Hepatocyte (in vitro differentiated cells): ENCODE measurements at regions not wholly inside any gene's neighbourhood (a gene's known extent, or its start where the extent isn't known, plus 50 kb on each side); places are given as distances from the start of the nearest gene placed in this dataset.

Experiments
- DNase-seq: peaks from one replicate; pipeline ENCODE4 v3.0.0-alpha.2; 2016; ENCODE audit warnings: low spot score
- H2AFZ ChIP-seq: fragments of 200-600 bp; sonication (generic); 2 replicates; pipeline ENCODE4 v1.6.0; 2016; ENCODE audit warnings: antibody characterized with exemption, mild to moderate bottlenecking
- H3K27ac ChIP-seq: fragments of 200-600 bp; sonication (generic); 2 replicates; pipeline ENCODE4 v1.5.1; 2016; ENCODE audit warnings: mild to moderate bottlenecking
- H3K27me3 ChIP-seq: fragments of 200-600 bp; sonication (generic); 2 replicates; pipeline ENCODE4 v1.6.1; 2016
- H3K36me3 ChIP-seq: fragments of 200-600 bp; sonication (generic); replicated peaks from 2 replicates; pipeline ENCODE4 v1.5.1; 2016; ENCODE audit warnings: low read depth; ENCODE audit not compliant: insufficient read depth
- H3K4me1 ChIP-seq: fragments of 200-600 bp; sonication (generic); 2 replicates; pipeline ENCODE4 v1.5.1; 2016; ENCODE audit warnings: mild to moderate bottlenecking, moderate library complexity; ENCODE audit not compliant: insufficient read depth
- H3K4me2 ChIP-seq: fragments of 200-600 bp; sonication (generic); 2 replicates; pipeline ENCODE4 v1.6.0; 2016
- H3K4me3 ChIP-seq: fragments of 200-600 bp; sonication (generic); 2 replicates; pipeline ENCODE4 v1.5.1; 2016; ENCODE audit warnings: mild to moderate bottlenecking
- H3K79me2 ChIP-seq: fragments of 200-600 bp; sonication (generic); 2 replicates; pipeline ENCODE4 v1.6.0; 2017; ENCODE audit warnings: mild to moderate bottlenecking
- H3K9me2 ChIP-seq: fragments of 200-600 bp; sonication (generic); replicated peaks from 2 replicates; pipeline ENCODE4 v1.6.0; 2017; ENCODE audit warnings: mild to moderate bottlenecking; ENCODE audit not compliant: insufficient read depth
- H3K9me3 ChIP-seq: fragments of 200-600 bp; sonication (generic); 2 replicates; pipeline ENCODE4 v1.5.1; 2016; ENCODE audit warnings: low read depth, mild to moderate bottlenecking
- H4K20me1 ChIP-seq: fragments of 200-600 bp; sonication (generic); 2 replicates; pipeline ENCODE4 v1.6.0; 2016; ENCODE audit warnings: mild to moderate bottlenecking; ENCODE audit not compliant: insufficient read depth, poor library complexity, severe bottlenecking
- CTCF ChIP-seq: fragments of 200-600 bp; sonication (generic); IDR thresholded peaks from 2 replicates; pipeline ENCODE4 v1.5.1; 2016; ENCODE audit warnings: antibody characterized with exemption, mild to moderate bottlenecking; ENCODE audit not compliant: poor library complexity
- EZH2 ChIP-seq: fragments of 200-600 bp; sonication (generic); IDR thresholded peaks from 2 replicates; pipeline ENCODE4 v1.6.1; 2016; ENCODE audit warnings: antibody characterized with exemption, mild to moderate bottlenecking, borderline replicate concordance
- EZH2phosphoT487 ChIP-seq: fragments of 200-600 bp; sonication (generic); IDR thresholded peaks from one replicate; pipeline ENCODE4 v1.6.1; 2018; ENCODE audit warnings: antibody characterized with exemption, mild to moderate bottlenecking, low read depth, moderate library complexity; ENCODE audit not compliant: unreplicated experiment, severe bottlenecking
- WGBS: methylation state at CpG from one replicate; pipeline ENCODE4 v1.1.6; 2016; ENCODE audit warnings: low lambda C conversion rate; ENCODE audit errors: missing lambda C conversion rate; 5-methylcytosine and 5-hydroxymethylcytosine counted together

- H2AFZ ChIP-seq = no peak overlapping the region
- H3K27ac ChIP-seq = no peak overlapping the region
- no peak overlapping the region for H3K4me3 ChIP-seq
- no peaks in the 10 kb centered on the region for H3K79me2 ChIP-seq
- no peaks in the 10 kb centered on the region for H3K4me1 ChIP-seq
- H4K20me1 ChIP-seq = no peaks in the 10 kb centered on the region
- TF ChIP-seq EZH2 = no peak
- no peak for TF ChIP-seq CTCF
- TF ChIP-seq EZH2phosphoT487 = no peak
- H3K9me3 ChIP-seq = no peaks in the 10 kb centered on the region
- H3K36me3 ChIP-seq = no peaks in the 10 kb centered on the region
- no peaks in the 10 kb centered on the region for H3K27me3 ChIP-seq
- no peak for DNase-seq
- 91% methylated on average over 6 of the region's 6 CpGs for WGBS
- H3K4me2 ChIP-seq = no peak overlapping the region
- H3K9me2 ChIP-seq = no peaks in the 10 kb centered on the region
Measured at GRCh38 chr11:69348414-69349235, 54.7 kb downstream of the MYEOV start.

GRCh38 chr11:69350040-69350439 lies 56.1 kb downstream of the MYEOV start:
- Histone ChIP-seq H4K20me1 (no peaks in the 10 kb centered on the region), H3K27me3 (no peaks in the 10 kb centered on the region), H3K4me2 (no peak overlapping the region), H3K4me3 (no peak overlapping the region), H3K4me1 (no peaks in the 10 kb centered on the region), H2AFZ (no peak overlapping the region), H3K9me3 (no peaks in the 10 kb centered on the region), H3K36me3 (no peaks in the 10 kb centered on the region), H3K79me2 (no peaks in the 10 kb centered on the region), H3K27ac (no peak overlapping the region), H3K9me2 (no peaks in the 10 kb centered on the region)
- TF ChIP-seq CTCF = no peak
- TF ChIP-seq EZH2 = no peak
- no peak for TF ChIP-seq EZH2phosphoT487
- 78% methylated on average over 1 of the region's 1 CpG for whole genome bisulfite sequencing
- no peak for DNase-seq

GRCh38 chr11:69350596-69350995 lies 56.6 kb downstream of the MYEOV start:
- Histone ChIP-seq H3K4me2 (no peak overlapping the region), H3K27me3 (no peaks in the 10 kb centered on the region), H3K36me3 (no peaks in the 10 kb centered on the region), H3K79me2 (no peaks in the 10 kb centered on the region), H3K9me3 (no peaks in the 10 kb centered on the region), H4K20me1 (no peaks in the 10 kb centered on the region), H3K27ac (no peak overlapping the region), H3K4me1 (no peaks in the 10 kb centered on the region), H2AFZ (no peak overlapping the region), H3K9me2 (no peaks in the 10 kb centered on the region), H3K4me3 (no peak overlapping the region)
- DNase-seq = no peak
- TF ChIP-seq EZH2 = no peak
- no peak for TF ChIP-seq EZH2phosphoT487
- TF ChIP-seq CTCF = no peak

GRCh38 chr11:69351460-69351859 lies 57.5 kb downstream of the MYEOV start:
- Histone ChIP-seq H3K27ac (no peak overlapping the region), H2AFZ (no peak overlapping the region), H3K4me1 (no peaks in the 10 kb centered on the region), H3K9me2 (no peaks in the 10 kb centered on the region), H3K9me3 (no peaks in the 10 kb centered on the region), H3K79me2 (no peaks in the 10 kb centered on the region), H3K4me2 (no peak overlapping the region), H3K4me3 (no peak overlapping the region), H3K36me3 (no peaks in the 10 kb centered on the region), H3K27me3 (no peaks in the 10 kb centered on the region), H4K20me1 (no peaks in the 10 kb centered on the region)
- TF ChIP-seq EZH2phosphoT487 (no peak), CTCF (no peak), EZH2 (no peak)
- no peak for DNase-seq
